Renal cortex interstitium (tissue), 11 donors: ENCODE measurements at regions not wholly inside any gene's neighbourhood (a gene's known extent, or its start where the extent isn't known, plus 50 kb on each side); places are given as distances from the start of the nearest gene placed in this dataset.

Source experiments
- DNase-seq, 11 donors: peaks; one replicate each; pipeline ENCODE4 v3.0.0-alpha.2; 2013; ENCODE audit warnings: low read depth in 9 of 11, low spot score in 4 of 11; ENCODE audit errors: extremely low read depth in 1 of 11

GRCh38 chr5:130260481-130260880 lies 356.2 kb downstream of the CHSY3 start:
- DNase-seq: no peak

- DNase-seq: no peak
Measured at GRCh38 chr5:130251931-130252330, 347.7 kb downstream of the CHSY3 start.

- DNase-seq: no peak
Measured at GRCh38 chr5:130243641-130244040, 339.4 kb downstream of the CHSY3 start.

- no peak for DNase-seq
Measured at GRCh38 chr5:130237721-130238120, 333.5 kb downstream of the CHSY3 start.
